ENCODE measurements at regions not wholly inside any gene's neighbourhood (a gene's known extent, or its start where the extent isn't known, plus 50 kb on each side); places are given as distances from the start of the nearest gene placed in this dataset.
"Not testable (repeated sequence)": the region's sequence is repeated elsewhere in the genome, so short reads cannot be mapped to it uniquely, and the experiment has no call there.

GRCh38 chr9:62798884-62799850 is 1609.3 kb downstream of the SPATA31A7 start:
- peak overlapping the region; percentile 66 for H3K4me3 ChIP-seq (ENCODE audit: low read length)
- DNase-seq (ENCODE audit: low read depth) = peak; percentile 63

GRCh38 chr9:62799851-62800371 is 1610.1 kb downstream of the SPATA31A7 start:
- H3K4me3 ChIP-seq (ENCODE audit: low read length) = peak overlapping the region; percentile 66
- peak; percentile 14 for DNase-seq (ENCODE audit: low read depth)

DNA sequence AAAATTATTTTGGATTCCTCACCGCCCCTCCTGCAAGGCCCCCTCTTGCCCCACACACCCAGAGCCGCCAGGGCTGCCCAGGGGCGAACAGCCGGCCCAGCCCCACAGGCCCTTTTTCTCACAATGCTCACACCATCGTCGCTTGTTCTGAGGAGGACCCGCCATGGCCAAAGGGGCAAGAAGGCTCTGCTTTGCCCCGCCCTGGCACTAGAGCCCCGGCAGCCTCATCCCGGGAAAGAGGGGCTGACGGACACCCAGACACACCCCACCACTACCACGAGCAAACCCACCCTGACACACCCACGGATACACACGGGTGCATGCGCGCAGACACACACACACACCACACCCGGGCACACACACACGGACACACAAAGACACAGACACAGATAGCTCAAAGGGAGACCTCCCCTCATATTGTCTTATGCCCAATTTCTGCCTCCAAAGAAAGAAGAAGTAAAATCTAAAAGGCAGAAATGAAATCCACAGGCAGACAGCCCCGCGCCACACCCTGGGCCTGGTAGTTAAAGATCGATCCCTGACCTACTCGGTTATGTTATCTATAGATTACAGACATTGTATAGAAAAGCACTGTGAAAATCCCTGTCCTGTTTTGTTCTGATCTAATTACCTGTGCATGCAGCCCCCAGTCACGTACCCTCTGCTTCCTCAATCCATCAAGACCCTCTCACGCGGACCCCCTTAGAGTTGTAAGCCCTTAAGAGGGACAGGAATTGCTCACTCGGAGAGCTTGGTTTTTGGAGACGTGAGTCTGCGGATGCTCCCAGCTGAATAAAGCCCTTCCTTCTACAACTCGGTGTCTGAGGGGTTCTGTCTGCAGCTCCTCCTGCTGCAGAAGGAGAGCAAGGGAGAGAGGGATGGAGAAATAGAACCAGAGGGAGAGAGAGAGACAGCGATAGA is 1610.9 kb downstream of the SPATA31A7 start:
- peak; percentile 22 for DNase-seq (ENCODE audit: low read depth)
- peak overlapping the region; percentile 66 for H3K4me3 ChIP-seq (ENCODE audit: low read length)

DNA sequence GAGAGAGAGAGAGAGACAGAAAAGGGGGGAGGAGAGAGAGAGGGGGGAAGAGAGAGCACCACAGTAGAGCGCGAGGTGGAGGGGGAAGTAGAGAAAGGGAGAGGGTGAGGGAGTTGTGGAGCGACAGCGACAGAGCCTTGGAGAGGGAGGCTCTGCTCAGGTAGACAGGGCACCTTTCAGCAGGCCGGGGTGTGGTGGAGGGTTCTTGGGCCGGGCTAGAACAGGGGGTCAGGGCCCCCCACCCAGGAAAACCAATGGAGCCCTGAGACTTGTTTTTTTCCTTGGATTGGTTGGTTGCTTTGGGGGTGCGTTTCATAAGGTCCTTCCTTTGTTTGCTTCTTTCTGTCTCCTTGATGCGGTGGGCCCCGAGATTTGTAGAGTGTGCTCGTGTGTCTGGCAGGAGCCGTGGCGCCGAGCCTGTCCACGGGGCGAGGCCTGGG is 1611.6 kb downstream of the SPATA31A7 start:
- DNase-seq (ENCODE audit: low read depth) = not testable (repeated sequence)
- peak overlapping the region; percentile 66 for H3K4me3 ChIP-seq (ENCODE audit: low read length)

- DNase-seq (ENCODE audit: low read depth) = peak; percentile 87
- peak overlapping the region; percentile 66 for H3K4me3 ChIP-seq (ENCODE audit: low read length)
- peak; percentile 13 for TF ChIP-seq CTCF (conservative IDR thresholded peaks at IDR 0.05; ENCODE audit: low read length)
These were observed 1612.3 kb downstream of the SPATA31A7 start for GRCh38 chr9:62801961-62802718.

- H3K4me3 ChIP-seq (ENCODE audit: low read length) = peak overlapping the region; percentile 66
- DNase-seq (ENCODE audit: low read depth) = not testable (repeated sequence)
These were observed 1612.9 kb downstream of the SPATA31A7 start for GRCh38 chr9:62802719-62803079.

- DNase-seq (ENCODE audit: low read depth); H3K4me3 ChIP-seq (ENCODE audit: low read length): not testable (repeated sequence)
These were observed 1613.3 kb downstream of the SPATA31A7 start for GRCh38 chr9:62803099-62803498.

DNA sequence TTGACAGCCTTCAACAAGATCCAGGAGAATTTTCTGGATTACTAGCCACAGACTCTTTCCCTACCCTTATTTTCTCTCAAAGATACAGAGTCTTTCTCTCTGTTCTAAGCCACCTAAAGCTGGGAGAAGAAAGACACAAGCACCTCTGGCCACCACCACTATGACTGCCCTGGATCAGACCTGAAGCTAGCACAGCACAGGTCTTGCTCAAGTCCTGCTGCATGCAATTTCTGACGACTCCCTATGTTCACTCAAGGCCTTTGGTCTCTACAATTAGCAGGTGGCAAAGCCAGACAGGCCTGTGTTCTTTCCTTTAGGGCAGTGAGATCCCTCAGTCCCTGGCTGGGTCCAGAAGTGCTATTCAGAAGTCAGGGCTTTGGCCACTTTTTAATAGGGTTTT is 1614.5 kb downstream of the SPATA31A7 start:
- not testable (repeated sequence) for H3K4me3 ChIP-seq (ENCODE audit: low read length); DNase-seq (ENCODE audit: low read depth)

GRCh38 chr9:62807424-62807823 is 1617.6 kb downstream of the SPATA31A7 start:
- not testable (repeated sequence) for DNase-seq (ENCODE audit: low read depth)

DNA sequence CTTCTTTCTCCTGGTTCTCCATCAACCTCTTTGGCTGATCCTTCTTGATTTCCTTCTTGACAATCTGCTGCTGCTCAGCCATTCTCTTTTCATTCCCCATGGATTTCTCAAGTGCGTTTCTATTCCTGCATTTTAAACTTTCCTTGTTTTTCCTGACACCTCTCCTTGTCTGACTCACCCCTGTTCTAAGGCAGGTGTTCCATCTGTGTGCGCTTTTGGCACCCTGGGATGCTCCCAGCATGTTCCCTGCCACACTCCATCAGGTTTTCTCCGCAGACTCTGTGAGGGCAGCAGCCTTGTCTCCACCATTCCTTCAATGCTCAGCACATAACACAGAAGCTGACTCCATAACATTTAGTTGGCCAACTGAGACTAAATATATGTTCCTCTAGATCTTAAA is 1618.2 kb downstream of the SPATA31A7 start:
- not testable (repeated sequence) for DNase-seq (ENCODE audit: low read depth); H3K4me3 ChIP-seq (ENCODE audit: low read length)

More at GRCh38 chr9:62807424-62807823, 1617.6 kb downstream of the SPATA31A7 start:
- H3K4me3 ChIP-seq (ENCODE audit: low read length) = not testable (repeated sequence)

- DNase-seq (ENCODE audit: low read depth); H3K4me3 ChIP-seq (ENCODE audit: low read length): not testable (repeated sequence)
These were observed 1620.5 kb downstream of the SPATA31A7 start for GRCh38 chr9:62810318-62810717.

DNA sequence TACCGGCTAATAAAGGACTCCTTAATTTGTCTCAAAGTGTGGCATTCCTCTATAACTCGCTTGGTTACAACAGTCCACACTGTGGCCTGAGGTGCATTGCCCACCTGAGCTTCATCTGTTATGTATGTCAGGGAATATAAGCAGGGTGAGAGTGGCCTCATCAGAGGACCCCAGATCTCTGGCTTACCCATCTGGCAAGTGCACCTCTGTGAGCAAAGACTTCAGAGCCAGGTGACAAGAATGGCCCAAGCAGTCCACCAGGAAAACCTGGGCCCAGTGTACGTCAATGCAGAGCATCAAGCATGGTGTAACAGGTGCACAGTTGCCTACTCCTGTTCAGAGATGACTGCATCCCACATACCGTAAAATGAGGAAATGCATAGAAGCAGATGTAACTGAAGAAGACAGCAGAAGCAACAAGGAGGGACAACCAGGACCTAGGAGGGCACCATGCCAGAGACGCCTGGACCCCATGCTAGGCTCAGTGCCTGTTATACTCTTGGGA is 1621.0 kb downstream of the SPATA31A7 start:
- not testable (repeated sequence) for DNase-seq (ENCODE audit: low read depth); H3K4me3 ChIP-seq (ENCODE audit: low read length)

- not testable (repeated sequence) for H3K4me3 ChIP-seq (ENCODE audit: low read length); DNase-seq (ENCODE audit: low read depth)
These were observed 1625.6 kb downstream of the SPATA31A7 start for GRCh38 chr9:62815436-62815835.

- DNase-seq (ENCODE audit: low read depth); H3K4me3 ChIP-seq (ENCODE audit: low read length): not testable (repeated sequence)
These were observed 1626.5 kb downstream of the SPATA31A7 start for GRCh38 chr9:62816331-62816730.

DNA sequence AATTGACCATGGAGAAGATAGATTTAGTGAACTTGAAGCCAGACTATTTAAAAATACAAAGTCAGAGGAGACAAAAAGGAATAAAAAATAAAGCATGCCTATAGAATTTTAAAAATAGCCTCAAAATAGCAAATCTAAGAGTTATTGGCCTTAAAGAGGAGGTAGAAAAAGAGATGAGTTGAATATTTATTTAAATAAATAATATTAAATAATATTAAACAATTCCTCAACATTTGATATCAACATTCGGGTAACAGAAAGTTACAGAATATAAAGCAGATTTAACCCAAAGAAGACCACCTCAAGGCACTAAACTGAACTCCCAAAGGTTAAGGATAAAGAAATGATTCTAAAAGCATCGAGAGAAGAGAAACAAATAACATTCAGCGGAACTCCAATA is 1627.4 kb downstream of the SPATA31A7 start:
- DNase-seq (ENCODE audit: low read depth); H3K4me3 ChIP-seq (ENCODE audit: low read length): not testable (repeated sequence)

- DNase-seq (ENCODE audit: low read depth); H3K4me3 ChIP-seq (ENCODE audit: low read length): not testable (repeated sequence)
These were observed 1632.3 kb downstream of the SPATA31A7 start for GRCh38 chr9:62822185-62822584.
